ENCODE measurements at regions not wholly inside any gene's neighbourhood (a gene's known extent, or its start where the extent isn't known, plus 50 kb on each side); places are given as distances from the start of the nearest gene placed in this dataset.

DNA sequence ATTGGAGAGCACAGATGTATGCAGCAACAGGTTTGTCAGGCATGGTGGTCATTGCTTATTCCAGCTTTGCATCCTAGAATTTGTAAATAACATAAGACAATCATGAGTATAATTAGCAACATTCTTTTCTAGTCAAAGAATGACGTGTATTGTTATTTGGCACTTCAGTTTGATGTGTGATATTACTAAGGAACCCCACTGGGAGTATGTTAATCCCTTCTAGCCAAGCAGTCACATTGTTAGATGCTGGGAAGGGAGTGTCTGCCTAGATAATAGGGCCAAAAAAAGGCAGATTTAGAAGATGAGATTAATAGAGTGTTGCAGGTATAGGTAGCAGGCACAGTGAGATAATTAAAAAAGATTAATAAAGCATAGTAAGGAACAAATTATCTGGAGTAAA lies 159.2 kb upstream of the WDFY3 start:
- H3K9me1 ChIP-seq (replicated peaks; ENCODE audit: control insufficient read depth, extremely low read depth, insufficient read depth, low read length): no peaks in the 10 kb centered on the region
- H3K9me3 ChIP-seq (replicated peaks; ENCODE audit: control insufficient read depth, insufficient read depth, low read length): no peaks in the 10 kb centered on the region
- H3K9ac ChIP-seq (replicated peaks; ENCODE audit: extremely low read depth, insufficient read depth, low read length): no peak overlapping the region
- intact Hi-C loops (cut with micrococcal nuclease): no loop called here
- no peak overlapping the region for H2AFZ ChIP-seq (ENCODE audit: low read depth, low read length)
- no peaks in the 10 kb centered on the region for H4K20me1 ChIP-seq (replicated peaks; ENCODE audit: control insufficient read depth, extremely low read depth, insufficient read depth, low read length)
- no peak for DNase-seq (ENCODE audit: low read depth, low spot score)
- dilution Hi-C loops (cut with MboI; ENCODE audit: extremely low pct_ligation_motif_present, low sequenced_read_pairs): no loop called here
- ChIA-PET CTCF (no interaction called here), POLR2A (no interaction called here)
- H3K4me3 ChIP-seq (replicated peaks in 1 of 3; ENCODE audit: insufficient read depth in 1 of 3, low read depth in 1 of 3, low read length in 3 of 3): no peak overlapping the region
- BruUV-seq (replicated peaks): no TSS peak
- no peaks in the 10 kb centered on the region for H3K36me3 ChIP-seq (ENCODE audit: control insufficient read depth in 2 of 2, extremely low read depth in 1 of 2, insufficient read depth in 2 of 2, low read length in 2 of 2)
- H3K4me1 ChIP-seq (ENCODE audit: control insufficient read depth, extremely low read depth, insufficient read depth, low read length): no peaks in the 10 kb centered on the region
- FAIRE-seq: no peak
- TF ChIP-seq MYC (IDR thresholded peaks at IDR 0.05; ENCODE audit: low read depth, low read length) (no peak), FOS (IDR thresholded peaks at IDR 0.05; ENCODE audit: borderline replicate concordance, insufficient read depth, low read length) (no peak), JUN (IDR thresholded peaks at IDR 0.05; ENCODE audit: borderline replicate concordance, insufficient read depth, insufficient read length, low read depth) (no peak)
- H3K79me2 ChIP-seq (ENCODE audit: control insufficient read depth, insufficient read depth, low read length): no peaks in the 10 kb centered on the region
- no peak overlapping the region for H3K4me2 ChIP-seq (ENCODE audit: insufficient read depth, low read length)
- no peak overlapping the region for H3K27ac ChIP-seq (ENCODE audit: insufficient read depth, low read depth, low read length)
- H3K27me3 ChIP-seq (ENCODE audit: control insufficient read depth in 2 of 2, insufficient read depth in 2 of 2, low read length in 2 of 2): peaks cover 0 to 7% of the 10 kb centered on the region in 2 experiments

DNA sequence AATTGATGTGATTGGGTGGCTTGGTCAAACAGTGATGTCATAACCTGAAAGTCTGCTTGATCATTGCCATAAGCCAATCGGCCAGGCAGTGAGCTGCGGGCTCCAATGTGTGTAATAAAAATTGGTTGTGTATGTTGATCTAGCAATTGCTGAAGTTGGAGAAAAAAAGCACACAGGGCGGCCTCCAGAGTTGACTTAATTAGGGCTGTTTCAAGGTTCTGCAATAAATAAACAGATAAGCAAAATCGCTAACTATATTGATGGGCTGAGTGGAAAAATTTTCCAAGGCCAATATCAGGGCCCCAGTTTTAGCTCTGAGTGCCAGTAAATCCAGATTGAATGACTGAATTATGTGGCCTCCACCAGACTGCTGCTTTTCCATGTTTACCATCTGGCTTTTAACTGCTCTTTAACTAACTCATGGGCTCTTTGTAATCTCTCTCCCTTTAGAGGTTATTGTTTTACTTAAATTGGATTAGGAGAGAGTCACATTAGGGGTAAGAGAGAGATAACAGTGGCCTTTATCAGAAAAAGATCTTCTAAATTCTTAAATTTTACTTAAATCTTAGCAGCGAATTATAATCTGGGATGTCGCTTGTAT lies 160.6 kb upstream of the WDFY3 start:
- Histone ChIP-seq H3K4me3 (replicated peaks in 1 of 3; ENCODE audit: insufficient read depth in 1 of 3, low read depth in 1 of 3, low read length in 3 of 3) (no peak overlapping the region), H3K9me3 (replicated peaks; ENCODE audit: control insufficient read depth, insufficient read depth, low read length) (no peaks in the 10 kb centered on the region), H3K4me2 (ENCODE audit: insufficient read depth, low read length) (no peak overlapping the region), H3K27me3 (ENCODE audit: control insufficient read depth in 2 of 2, insufficient read depth in 2 of 2, low read length in 2 of 2) (peaks cover 0 to 3% of the 10 kb centered on the region in 2 experiments), H2AFZ (ENCODE audit: low read depth, low read length) (no peak overlapping the region), H3K27ac (ENCODE audit: insufficient read depth, low read depth, low read length) (no peak overlapping the region), H3K9me1 (replicated peaks; ENCODE audit: control insufficient read depth, extremely low read depth, insufficient read depth, low read length) (no peaks in the 10 kb centered on the region), H4K20me1 (replicated peaks; ENCODE audit: control insufficient read depth, extremely low read depth, insufficient read depth, low read length) (no peaks in the 10 kb centered on the region), H3K4me1 (ENCODE audit: control insufficient read depth, extremely low read depth, insufficient read depth, low read length) (no peaks in the 10 kb centered on the region), H3K9ac (replicated peaks; ENCODE audit: extremely low read depth, insufficient read depth, low read length) (no peak overlapping the region), H3K79me2 (ENCODE audit: control insufficient read depth, insufficient read depth, low read length) (no peaks in the 10 kb centered on the region), H3K36me3 (ENCODE audit: control insufficient read depth in 2 of 2, extremely low read depth in 1 of 2, insufficient read depth in 2 of 2, low read length in 2 of 2) (no peaks in the 10 kb centered on the region)
- no peak for TF ChIP-seq POLR2A (IDR thresholded peaks at IDR 0.05; ENCODE audit: low read depth, low read length)
- no peak for TF ChIP-seq POLR2AphosphoS5 (IDR thresholded peaks at IDR 0.05; ENCODE audit: insufficient read depth, low read depth, low read length)
- TF ChIP-seq, protein P1, sequence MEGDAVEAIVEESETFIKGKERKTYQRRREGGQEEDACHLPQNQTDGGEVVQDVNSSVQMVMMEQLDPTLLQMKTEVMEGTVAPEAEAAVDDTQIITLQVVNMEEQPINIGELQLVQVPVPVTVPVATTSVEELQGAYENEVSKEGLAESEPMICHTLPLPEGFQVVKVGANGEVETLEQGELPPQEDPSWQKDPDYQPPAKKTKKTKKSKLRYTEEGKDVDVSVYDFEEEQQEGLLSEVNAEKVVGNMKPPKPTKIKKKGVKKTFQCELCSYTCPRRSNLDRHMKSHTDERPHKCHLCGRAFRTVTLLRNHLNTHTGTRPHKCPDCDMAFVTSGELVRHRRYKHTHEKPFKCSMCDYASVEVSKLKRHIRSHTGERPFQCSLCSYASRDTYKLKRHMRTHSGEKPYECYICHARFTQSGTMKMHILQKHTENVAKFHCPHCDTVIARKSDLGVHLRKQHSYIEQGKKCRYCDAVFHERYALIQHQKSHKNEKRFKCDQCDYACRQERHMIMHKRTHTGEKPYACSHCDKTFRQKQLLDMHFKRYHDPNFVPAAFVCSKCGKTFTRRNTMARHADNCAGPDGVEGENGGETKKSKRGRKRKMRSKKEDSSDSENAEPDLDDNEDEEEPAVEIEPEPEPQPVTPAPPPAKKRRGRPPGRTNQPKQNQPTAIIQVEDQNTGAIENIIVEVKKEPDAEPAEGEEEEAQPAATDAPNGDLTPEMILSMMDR (IDR thresholded peaks at IDR 0.05; ENCODE audit: extremely low read depth in 1 of 2, insufficient read depth in 1 of 2, low read depth in 1 of 2, low read length in 2 of 2): no peak
- TF ChIP-seq FOS (IDR thresholded peaks at IDR 0.05; ENCODE audit: borderline replicate concordance, insufficient read depth, low read length): no peak
- no peak for TF ChIP-seq JUN (IDR thresholded peaks at IDR 0.05; ENCODE audit: borderline replicate concordance, insufficient read depth, insufficient read length, low read depth)
- TF ChIP-seq GATA2 (IDR thresholded peaks at IDR 0.05; ENCODE audit: insufficient read depth, insufficient read length, low read depth, low read length): no peak
- TF ChIP-seq EZH2 (IDR thresholded peaks at IDR 0.05; ENCODE audit: borderline replicate concordance, low read depth, low read length, severe bottlenecking): no peak
- no peak for TF ChIP-seq MYC (IDR thresholded peaks at IDR 0.05; ENCODE audit: low read depth, low read length)
- TF ChIP-seq, protein P2, sequence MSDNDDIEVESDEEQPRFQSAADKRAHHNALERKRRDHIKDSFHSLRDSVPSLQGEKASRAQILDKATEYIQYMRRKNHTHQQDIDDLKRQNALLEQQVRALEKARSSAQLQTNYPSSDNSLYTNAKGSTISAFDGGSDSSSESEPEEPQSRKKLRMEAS (IDR thresholded peaks at IDR 0.05; ENCODE audit: insufficient read depth, insufficient read length): no peak
- DNase-seq (ENCODE audit: low read depth, low spot score) (no peak), FAIRE-seq (no peak)
- ChIA-PET CTCF (interaction anchor here (0.8 to 3.5 kb wide), 4 partner anchors 21 to 621 kb away, joined by 3 to 24 read pairs (median 6); no protein-coding TSS in a partner anchor), POLR2A (no interaction called here)
- no TSS peak for BruUV-seq (replicated peaks)
- dilution Hi-C loops (cut with MboI; ENCODE audit: extremely low pct_ligation_motif_present, low sequenced_read_pairs): no loop called here
- intact Hi-C loops (cut with micrococcal nuclease): loop anchor here (1.0 kb wide), 1 partner anchor 621 kb away; no protein-coding TSS in a partner anchor
